Esophagus squamous epithelium (tissue), 5 donors: ENCODE measurements at regions not wholly inside any gene's neighbourhood (a gene's known extent, or its start where the extent isn't known, plus 50 kb on each side); places are given as distances from the start of the nearest gene placed in this dataset.

ENCODE experiments used
- DNase-seq: peaks from one replicate; lab custom pipeline; 2025; lab: John Stamatoyannopoulos, UW
- H3K27ac ChIP-seq, 4 donors: fragments of 200-600 bp; sonication (generic); one replicate each; pipeline ENCODE4 v1.5.1; 2016 to 2019; ENCODE audit warnings: mild to moderate bottlenecking in 1 of 4
- H3K27me3 ChIP-seq, 4 donors: fragments of 200-600 bp; sonication (generic); 1 replicate in 3 of 4; 2 replicates in 1 of 4; pipeline versions ENCODE4 v1.5.1 to v1.6.0; 2017 to 2021; ENCODE audit warnings: antibody characterized with exemption in 1 of 4
- H3K36me3 ChIP-seq, 3 donors: fragments of 200-600 bp; sonication (generic); one replicate each; pipeline ENCODE4 v1.5.1; 2016 to 2019
- H3K4me1 ChIP-seq, 3 donors: fragments of 200-600 bp; sonication (generic); one replicate each; pipeline ENCODE4 v1.5.1; 2017 to 2019
- H3K4me3 ChIP-seq, 4 donors: fragments of 200-600 bp; sonication (generic); 1 replicate in 3 of 4; 2 replicates in 1 of 4; pipeline ENCODE4 v1.5.1; 2016 to 2019; ENCODE audit warnings: mild to moderate bottlenecking in 2 of 4, moderate library complexity in 1 of 4
- H3K9me3 ChIP-seq, 3 donors: fragments of 200-600 bp; sonication (generic); one replicate each; pipeline ENCODE4 v1.5.1; 2016 to 2019
- CTCF ChIP-seq, 6 experiments: fragments of 450-650 bp in 4 of 6; fragments of 200-600 bp in 2 of 6; sonication (generic) in 2 of 6; IDR thresholded peaks; one replicate each; pipeline ENCODE4 v1.5.1; 2016 to 2019; ENCODE audit warnings: antibody characterized with exemption in 6 of 6, mild to moderate bottlenecking in 4 of 6, moderate library complexity in 4 of 6
- POLR2A ChIP-seq, 4 donors: fragments of 450-650 bp; IDR thresholded peaks; one replicate each; pipeline ENCODE4 v1.6.1; 2017; ENCODE audit warnings: antibody characterized with exemption in 4 of 4, mild to moderate bottlenecking in 4 of 4, moderate library complexity in 3 of 4
- WGBS, 2 donors: methylation state at CpG; one replicate each; pipeline ENCODE4 v1.1.5; 2018; 5-methylcytosine and 5-hydroxymethylcytosine counted together
- intact Hi-C: fragments of 100-400 bp; cut with DNase I; formaldehyde crosslinking; loops from one replicate; pipeline ENCODE4 v1.15.0; 2022
- donor health status: DM: yes; HTN: yes; CAD: no.

- H3K36me3 ChIP-seq: no peaks in the 10 kb centered on the region
- TF ChIP-seq CTCF (IDR thresholded peaks at IDR 0.05) (no peak), POLR2A (IDR thresholded peaks at IDR 0.05) (no peak)
Measured at GRCh38 chr4:125440814-125441213, 126.1 kb downstream of the FAT4 start.

DNA sequence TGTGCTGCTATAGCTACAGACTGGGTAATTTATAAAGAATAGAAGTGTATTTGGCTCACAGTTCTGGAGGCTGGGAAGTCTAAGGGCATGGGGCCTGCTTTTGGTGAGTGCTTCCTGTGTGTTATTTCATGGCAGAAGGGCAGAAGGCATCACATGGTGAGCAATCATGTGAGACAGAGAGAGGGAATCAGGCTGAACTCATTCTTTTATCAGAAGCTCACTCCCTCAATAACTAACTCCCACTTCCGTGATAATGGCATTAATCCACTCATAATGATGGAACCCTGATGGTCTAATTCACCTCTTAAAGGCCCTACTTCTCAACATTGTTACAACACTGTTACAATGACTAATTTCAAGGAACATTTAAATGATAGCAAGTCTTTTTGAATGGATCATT lies 129.4 kb downstream of the FAT4 start:
- H3K4me3 ChIP-seq: no peak overlapping the region
- no peaks in the 10 kb centered on the region for H3K9me3 ChIP-seq
- intact Hi-C loops: no loop called here
- WGBS, 2 donors: 72 to 76% methylated on average over 1 of the region's 1 CpG
- no peaks in the 10 kb centered on the region for H3K4me1 ChIP-seq
- H3K27me3 ChIP-seq: no peaks in the 10 kb centered on the region
- H3K27ac ChIP-seq: no peak overlapping the region
- TF ChIP-seq POLR2A (IDR thresholded peaks at IDR 0.05) (no peak), CTCF (IDR thresholded peaks at IDR 0.05) (no peak)
- H3K36me3 ChIP-seq: no peaks in the 10 kb centered on the region
- DNase-seq: no peak

More at GRCh38 chr4:125440814-125441213, 126.1 kb downstream of the FAT4 start:
- 59 to 67% methylated on average over 1 of the region's 1 CpG for WGBS, 2 donors
- Histone ChIP-seq H3K27me3 (no peaks in the 10 kb centered on the region), H3K4me3 (no peak overlapping the region), H3K27ac (no peak overlapping the region), H3K9me3 (no peaks in the 10 kb centered on the region), H3K4me1 (no peaks in the 10 kb centered on the region)
- intact Hi-C loops: no loop called here
- DNase-seq: no peak

GRCh38 chr4:125445525-125445924 lies 130.8 kb downstream of the FAT4 start:
- H3K9me3 ChIP-seq: no peaks in the 10 kb centered on the region
- TF ChIP-seq POLR2A (IDR thresholded peaks at IDR 0.05) (no peak), CTCF (IDR thresholded peaks at IDR 0.05) (no peak)
- no peaks in the 10 kb centered on the region for H3K27me3 ChIP-seq
- H3K4me1 ChIP-seq: no peaks in the 10 kb centered on the region
- intact Hi-C loops: no loop called here
- no peak overlapping the region for H3K27ac ChIP-seq
- H3K4me3 ChIP-seq: no peak overlapping the region
- DNase-seq: no peak
- peaks cover 0 to 3% (median 0%) of the 10 kb centered on the region in 3 donors for H3K36me3 ChIP-seq
- WGBS, 2 donors: 76 to 94% methylated on average over 1 of the region's 1 CpG

DNA sequence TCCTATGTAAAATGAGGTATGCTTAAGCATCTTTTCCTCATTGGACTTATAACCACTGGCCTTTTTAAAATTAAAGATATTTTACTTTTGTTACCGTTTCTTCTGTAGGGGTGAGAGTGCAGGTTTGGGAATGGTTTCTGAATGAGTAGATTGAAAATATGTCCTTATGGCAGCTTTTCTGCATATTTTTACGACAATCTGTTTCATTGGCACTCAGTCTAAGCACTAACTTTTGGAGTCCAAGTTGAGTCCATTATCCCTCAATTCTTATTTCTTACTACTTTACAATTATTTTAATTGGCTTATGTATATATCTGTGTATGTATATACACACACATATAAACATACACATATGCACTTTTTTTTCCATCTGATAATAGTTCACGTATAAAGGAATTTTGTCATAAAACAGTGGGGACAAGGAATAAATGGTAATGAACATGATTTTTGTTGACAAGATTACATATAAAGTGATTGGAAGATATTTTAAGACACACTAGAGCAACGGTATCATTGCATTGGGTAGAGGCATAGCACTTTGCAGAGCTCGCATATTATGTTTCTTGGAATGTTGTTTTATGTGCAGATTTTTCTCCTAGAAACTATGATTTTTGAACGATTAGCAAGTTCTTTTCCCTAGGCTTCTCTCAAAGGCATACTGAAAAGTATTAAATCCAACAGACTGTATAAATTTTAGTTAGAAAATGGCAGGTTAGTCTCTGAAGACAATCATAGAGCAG lies 133.0 kb downstream of the FAT4 start:
- H3K27ac ChIP-seq: no peak overlapping the region
- no peak overlapping the region for H3K4me3 ChIP-seq
- TF ChIP-seq CTCF (IDR thresholded peaks at IDR 0.05): no peak
- no peak for TF ChIP-seq POLR2A (IDR thresholded peaks at IDR 0.05)
- no peaks in the 10 kb centered on the region for H3K9me3 ChIP-seq
- peaks cover 0 to 5% (median 0%) of the 10 kb centered on the region in 3 donors for H3K36me3 ChIP-seq
- 71 to 73% methylated on average over 5 to 6 of the region's 6 CpGs for WGBS, 2 donors
- intact Hi-C loops: no loop called here
- H3K27me3 ChIP-seq: no peaks in the 10 kb centered on the region
- DNase-seq: no peak
- no peaks in the 10 kb centered on the region for H3K4me1 ChIP-seq

DNA sequence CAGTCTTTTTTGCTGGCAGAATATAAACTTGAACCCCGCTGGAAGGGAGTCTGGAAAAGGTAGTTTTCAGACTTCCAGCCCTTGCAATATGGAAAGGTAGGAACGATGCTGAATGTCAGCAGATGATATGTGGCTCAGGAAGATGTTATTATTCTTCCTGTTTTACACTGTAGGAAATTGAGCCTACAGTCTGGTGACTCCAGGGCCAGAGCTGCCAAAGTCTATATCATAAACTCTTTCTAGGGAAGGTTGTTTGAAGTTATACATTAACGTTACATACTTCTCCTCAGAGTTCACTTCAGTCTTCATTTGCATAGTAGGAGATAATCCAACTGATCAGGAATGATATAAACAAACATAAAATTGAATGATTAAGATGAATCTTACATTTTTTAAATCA lies 141.3 kb downstream of the FAT4 start:
- Histone ChIP-seq H3K4me3 (no peak overlapping the region), H3K9me3 (no peaks in the 10 kb centered on the region), H3K27ac (no peak overlapping the region), H3K4me1 (peaks cover 0 to 13% (median 0%) of the 10 kb centered on the region in 3 donors), H3K27me3 (no peaks in the 10 kb centered on the region), H3K36me3 (no peaks in the 10 kb centered on the region)
- intact Hi-C loops: no loop called here
- DNase-seq: no peak
- 58 to 71% methylated on average over 3 of the region's 3 CpGs for WGBS, 2 donors
- no peak for TF ChIP-seq CTCF (IDR thresholded peaks at IDR 0.05)
